A549 (cell line): ENCODE measurements at regions not wholly inside any gene's neighbourhood (a gene's known extent, or its start where the extent isn't known, plus 50 kb on each side); places are given as distances from the start of the nearest gene placed in this dataset.

ENCODE experiments used
- EHMT2 ChIP-seq: fragments of 200-600 bp; sonication (generic); IDR thresholded peaks from 2 replicates; pipeline ENCODE4 v1.6.1; 2016; ENCODE audit warnings: antibody characterized with exemption, low read depth, mild to moderate bottlenecking, moderate library complexity
- HOXA7 ChIP-seq: fragments of 250-450 bp; sonication (Bioruptor Pico); IDR thresholded peaks from 2 replicates; pipeline ENCODE4 v1.5.0; 2020; ENCODE audit warnings: mild to moderate bottlenecking, moderate library complexity

GRCh38 chr2:66237803-66238379 lies 197.0 kb upstream of the MEIS1 start:
- TF ChIP-seq EHMT2, result no peak
- TF ChIP-seq HOXA7 (CRISPR knock-in tag), result no peak
